Liver (tissue), 8 donors: ENCODE measurements at regions not wholly inside any gene's neighbourhood (a gene's known extent, or its start where the extent isn't known, plus 50 kb on each side); places are given as distances from the start of the nearest gene placed in this dataset.
"Not testable (repeated sequence)": the region's sequence is repeated elsewhere in the genome, so short reads cannot be mapped to it uniquely, and the experiment has no call there.

Experiments
- DNase-seq: peaks from one replicate; pipeline ENCODE4 v3.0.0-alpha.2; 2017; ENCODE audit warnings: low spot score
- H3K27ac ChIP-seq, 2 donors: one replicate each; pipeline ENCODE4 v1.7.0; 2013; ENCODE audit warnings: inconsistent platforms in 2 of 2, low read length in 2 of 2, control low read depth in 1 of 2, low read depth in 1 of 2, mild to moderate bottlenecking in 1 of 2
- H3K27me3 ChIP-seq, 4 donors: one replicate each; pipeline versions ENCODE4 v1.6.1 to v1.7.0; 2013; ENCODE audit warnings: low read length in 3 of 4, inconsistent platforms in 1 of 4, mild to moderate bottlenecking in 1 of 4, moderate library complexity in 1 of 4; ENCODE audit not compliant: control insufficient read depth in 4 of 4, insufficient read depth in 4 of 4
- H3K36me3 ChIP-seq, 4 donors: one replicate each; pipeline versions ENCODE4 v1.6.1 to v1.7.0; 2013; ENCODE audit warnings: low read length in 3 of 4, mild to moderate bottlenecking in 3 of 4, low read depth in 1 of 4, moderate library complexity in 1 of 4; ENCODE audit not compliant: control insufficient read depth in 4 of 4, insufficient read depth in 3 of 4
- H3K4me1 ChIP-seq, 4 donors: one replicate each; pipeline versions ENCODE4 v1.6.1 to v1.7.0; 2013; ENCODE audit warnings: low read length in 3 of 4, mild to moderate bottlenecking in 3 of 4, moderate library complexity in 1 of 4; ENCODE audit not compliant: control insufficient read depth in 4 of 4, insufficient read depth in 4 of 4
- H3K4me3 ChIP-seq, 3 donors: one replicate each; pipeline versions ENCODE4 v1.6.1 to v1.7.0; 2013; ENCODE audit warnings: low read length in 3 of 3, control low read depth in 1 of 3, low read depth in 1 of 3, mild to moderate bottlenecking in 1 of 3
- H3K9ac ChIP-seq, 2 donors: one replicate each; pipeline ENCODE4 v1.7.0; 2013; ENCODE audit warnings: low read length in 2 of 2, mild to moderate bottlenecking in 2 of 2, moderate library complexity in 2 of 2, control low read depth in 1 of 2, low read depth in 1 of 2
- H3K9me3 ChIP-seq, 4 donors: one replicate each; pipeline versions ENCODE4 v1.6.1 to v1.7.0; 2013; ENCODE audit warnings: low read length in 3 of 4; ENCODE audit not compliant: control insufficient read depth in 4 of 4
- ATF3 ChIP-seq: IDR thresholded peaks from 2 replicates; pipeline ENCODE4 v1.6.1; 2016; ENCODE audit warnings: antibody characterized with exemption
- FOXA2 ChIP-seq: IDR thresholded peaks from 2 replicates; pipeline ENCODE4 v1.6.1; 2016; ENCODE audit warnings: antibody characterized with exemption
- HNF4A ChIP-seq, 2 donors: conservative IDR thresholded peaks; 2 replicates each; pipeline ENCODE4 v1.6.1; 2016; ENCODE audit warnings: antibody characterized with exemption in 2 of 2, mild to moderate bottlenecking in 2 of 2
- JUND ChIP-seq, 2 donors: IDR thresholded peaks; 2 replicates each; pipeline ENCODE4 v1.6.1; 2016; ENCODE audit warnings: antibody characterized with exemption in 2 of 2
- RAD21 ChIP-seq, 2 donors: IDR thresholded peaks; 2 replicates each; pipeline ENCODE4 v1.6.1; 2016; ENCODE audit warnings: antibody characterized with exemption in 2 of 2, mild to moderate bottlenecking in 2 of 2
- RXRA ChIP-seq, 2 donors: IDR thresholded peaks; 2 replicates each; pipeline ENCODE4 v1.6.1; 2017 to 2018; ENCODE audit warnings: antibody characterized with exemption in 2 of 2, mild to moderate bottlenecking in 1 of 2
- SP1 ChIP-seq: IDR thresholded peaks from 2 replicates; pipeline ENCODE4 v1.6.1; 2018; ENCODE audit warnings: antibody characterized with exemption, mild to moderate bottlenecking
- TAF1 ChIP-seq: conservative IDR thresholded peaks from 2 replicates; pipeline ENCODE4 v1.6.1; 2016; ENCODE audit warnings: antibody characterized with exemption, mild to moderate bottlenecking
- YY1 ChIP-seq: IDR thresholded peaks from 2 replicates; pipeline ENCODE4 v1.6.1; 2016; ENCODE audit warnings: antibody characterized with exemption, mild to moderate bottlenecking
- WGBS: extraction: QIAGEN DNeasy Blood & Tissue Kit; methylation state at CpG from one replicate; pipeline ENCODE4 v1.1.7; 2013; 5-methylcytosine and 5-hydroxymethylcytosine counted together
- TF ChIP-seq, protein P1 (sequence below): IDR thresholded peaks from 2 replicates; pipeline ENCODE4 v1.6.1; 2016; ENCODE audit warnings: antibody characterized with exemption, mild to moderate bottlenecking
- TF ChIP-seq, protein P2 (sequence below): fragments of 150-350 bp; IDR thresholded peaks from 2 replicates; pipeline ENCODE4 v1.5.1; 2017; ENCODE audit warnings: improper control_type of control experiment, low read depth, low read length; ENCODE audit not compliant: missing input control
- TF ChIP-seq, protein P3 (sequence below): IDR thresholded peaks from 2 replicates; pipeline ENCODE4 v1.6.1; 2016; ENCODE audit warnings: antibody characterized with exemption
- donor health status: healthy.
- donor health status: healthy.
- donor health status: healthy.
- donor health status: healthy.
- donor health status: healthy.

DNA sequence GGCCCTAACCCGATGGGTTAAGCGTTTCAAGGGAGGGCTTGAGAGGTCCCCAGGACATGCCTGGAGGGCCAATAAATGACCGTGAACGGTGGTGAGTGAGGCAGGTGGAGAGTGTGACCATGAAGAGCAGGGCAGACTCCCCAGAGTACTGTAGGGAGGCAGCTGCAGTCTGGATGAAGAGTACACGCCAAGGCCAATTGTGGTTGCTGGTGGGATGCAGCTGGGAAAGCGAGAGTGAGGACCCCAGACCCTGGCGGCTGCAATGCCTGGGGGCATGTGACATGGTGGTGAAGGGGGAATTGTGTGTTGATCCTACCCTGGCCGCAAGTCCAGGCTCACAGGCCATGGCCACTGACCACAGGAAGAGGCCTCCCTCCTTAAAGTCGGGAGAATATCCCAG, 62.9 kb downstream of the TMEM235 start:
- no peaks in the 10 kb centered on the region for H3K27me3 ChIP-seq
- no peak overlapping the region for H3K9ac ChIP-seq
- TF ChIP-seq RXRA (IDR thresholded peaks at IDR 0.05): no peak
- TF ChIP-seq HNF4A (conservative IDR thresholded peaks at IDR 0.05): no peak
- TF ChIP-seq, protein P1, sequence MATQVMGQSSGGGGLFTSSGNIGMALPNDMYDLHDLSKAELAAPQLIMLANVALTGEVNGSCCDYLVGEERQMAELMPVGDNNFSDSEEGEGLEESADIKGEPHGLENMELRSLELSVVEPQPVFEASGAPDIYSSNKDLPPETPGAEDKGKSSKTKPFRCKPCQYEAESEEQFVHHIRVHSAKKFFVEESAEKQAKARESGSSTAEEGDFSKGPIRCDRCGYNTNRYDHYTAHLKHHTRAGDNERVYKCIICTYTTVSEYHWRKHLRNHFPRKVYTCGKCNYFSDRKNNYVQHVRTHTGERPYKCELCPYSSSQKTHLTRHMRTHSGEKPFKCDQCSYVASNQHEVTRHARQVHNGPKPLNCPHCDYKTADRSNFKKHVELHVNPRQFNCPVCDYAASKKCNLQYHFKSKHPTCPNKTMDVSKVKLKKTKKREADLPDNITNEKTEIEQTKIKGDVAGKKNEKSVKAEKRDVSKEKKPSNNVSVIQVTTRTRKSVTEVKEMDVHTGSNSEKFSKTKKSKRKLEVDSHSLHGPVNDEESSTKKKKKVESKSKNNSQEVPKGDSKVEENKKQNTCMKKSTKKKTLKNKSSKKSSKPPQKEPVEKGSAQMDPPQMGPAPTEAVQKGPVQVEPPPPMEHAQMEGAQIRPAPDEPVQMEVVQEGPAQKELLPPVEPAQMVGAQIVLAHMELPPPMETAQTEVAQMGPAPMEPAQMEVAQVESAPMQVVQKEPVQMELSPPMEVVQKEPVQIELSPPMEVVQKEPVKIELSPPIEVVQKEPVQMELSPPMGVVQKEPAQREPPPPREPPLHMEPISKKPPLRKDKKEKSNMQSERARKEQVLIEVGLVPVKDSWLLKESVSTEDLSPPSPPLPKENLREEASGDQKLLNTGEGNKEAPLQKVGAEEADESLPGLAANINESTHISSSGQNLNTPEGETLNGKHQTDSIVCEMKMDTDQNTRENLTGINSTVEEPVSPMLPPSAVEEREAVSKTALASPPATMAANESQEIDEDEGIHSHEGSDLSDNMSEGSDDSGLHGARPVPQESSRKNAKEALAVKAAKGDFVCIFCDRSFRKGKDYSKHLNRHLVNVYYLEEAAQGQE: no peak
- TF ChIP-seq, protein P2, sequence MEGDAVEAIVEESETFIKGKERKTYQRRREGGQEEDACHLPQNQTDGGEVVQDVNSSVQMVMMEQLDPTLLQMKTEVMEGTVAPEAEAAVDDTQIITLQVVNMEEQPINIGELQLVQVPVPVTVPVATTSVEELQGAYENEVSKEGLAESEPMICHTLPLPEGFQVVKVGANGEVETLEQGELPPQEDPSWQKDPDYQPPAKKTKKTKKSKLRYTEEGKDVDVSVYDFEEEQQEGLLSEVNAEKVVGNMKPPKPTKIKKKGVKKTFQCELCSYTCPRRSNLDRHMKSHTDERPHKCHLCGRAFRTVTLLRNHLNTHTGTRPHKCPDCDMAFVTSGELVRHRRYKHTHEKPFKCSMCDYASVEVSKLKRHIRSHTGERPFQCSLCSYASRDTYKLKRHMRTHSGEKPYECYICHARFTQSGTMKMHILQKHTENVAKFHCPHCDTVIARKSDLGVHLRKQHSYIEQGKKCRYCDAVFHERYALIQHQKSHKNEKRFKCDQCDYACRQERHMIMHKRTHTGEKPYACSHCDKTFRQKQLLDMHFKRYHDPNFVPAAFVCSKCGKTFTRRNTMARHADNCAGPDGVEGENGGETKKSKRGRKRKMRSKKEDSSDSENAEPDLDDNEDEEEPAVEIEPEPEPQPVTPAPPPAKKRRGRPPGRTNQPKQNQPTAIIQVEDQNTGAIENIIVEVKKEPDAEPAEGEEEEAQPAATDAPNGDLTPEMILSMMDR: no peak

GRCh38 chr17:78293151-78293550, 61.7 kb downstream of the TMEM235 start:
- DNase-seq, H3K36me3 ChIP-seq, H3K27me3 ChIP-seq, H3K9me3 ChIP-seq, H3K27ac ChIP-seq, H3K9ac ChIP-seq, H3K4me3 ChIP-seq: not testable (repeated sequence)
- H3K4me1 ChIP-seq: peaks cover 9 to 40% (median 28%) of the 10 kb centered on the region in 4 donors
- 78% methylated on average over 6 of the region's 6 CpGs for WGBS

More for the DNA sequence above, 62.9 kb downstream of the TMEM235 start:
- no peaks in the 10 kb centered on the region for H3K36me3 ChIP-seq
- WGBS: 85% methylated on average over 9 of the region's 9 CpGs
- H3K4me1 ChIP-seq: peaks cover 9 to 37% (median 28%) of the 10 kb centered on the region in 4 donors
- H3K27ac ChIP-seq: no peak overlapping the region
- H3K9me3 ChIP-seq: no peaks in the 10 kb centered on the region
- no peak overlapping the region for H3K4me3 ChIP-seq
- DNase-seq: no peak

DNA sequence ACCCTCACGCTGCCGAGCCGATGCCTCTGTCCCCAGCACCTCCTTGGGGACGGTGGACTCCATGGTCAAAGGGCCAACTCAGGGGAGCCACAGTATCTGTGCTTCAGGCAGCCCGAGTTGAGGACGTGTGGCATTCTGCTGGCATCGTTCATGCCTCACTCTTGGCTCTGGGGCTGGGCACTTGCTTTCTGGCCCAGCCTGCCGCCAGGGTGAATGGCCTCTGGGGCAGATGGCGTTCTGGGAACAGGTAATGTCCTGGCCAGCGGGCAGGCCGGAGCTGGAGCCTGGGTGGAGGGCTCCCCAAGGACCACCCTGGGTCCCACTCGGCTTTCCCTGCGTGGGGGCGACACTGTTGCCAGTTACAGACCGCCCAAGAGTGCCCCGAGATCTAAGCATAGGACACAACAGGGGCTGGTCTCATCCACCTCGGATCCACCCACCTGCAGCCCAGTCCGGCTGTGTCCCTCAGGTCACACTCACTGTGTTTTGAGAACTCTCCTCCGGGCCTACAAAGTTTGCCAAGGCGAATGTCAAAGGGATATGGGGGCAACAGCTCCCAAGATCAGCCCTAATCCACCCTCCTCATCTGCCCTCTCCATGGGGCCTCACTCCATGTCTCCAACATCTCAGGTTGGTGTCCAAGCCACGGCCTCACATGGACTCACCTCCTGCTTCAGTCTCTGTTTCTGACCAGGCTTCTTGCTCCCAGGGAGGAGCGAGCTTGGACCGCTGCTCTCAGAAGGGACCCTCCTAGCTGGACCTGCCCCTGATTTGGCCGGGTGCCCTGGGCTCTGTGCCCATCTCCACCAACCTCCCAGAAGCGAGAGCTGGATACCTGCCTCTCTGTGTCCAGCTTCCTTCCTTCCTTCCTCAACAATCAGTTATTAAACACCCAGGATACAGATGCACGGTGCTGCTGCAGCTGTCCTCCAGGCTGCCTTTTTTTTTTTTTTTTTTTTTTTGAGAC, 60.8 kb downstream of the TMEM235 start:
- TF ChIP-seq, protein P1: peak; percentile 59
- TF ChIP-seq TAF1 (no peak), SP1 (peak; percentile 91), HNF4A (conservative IDR thresholded peaks at IDR 0.05) (peak; percentile 55 to 68), YY1 (peak; percentile 80), RXRA (IDR thresholded peaks at IDR 0.05) (peak; percentile 100), ATF3 (no peak), FOXA2 (peak; percentile 54), JUND (IDR thresholded peaks at IDR 0.05) (peak in 1 of 2 donors; percentile 65), RAD21 (IDR thresholded peaks at IDR 0.05) (peak; percentile 40 to 64)
- TF ChIP-seq, protein P2: no peak
- TF ChIP-seq, protein P3, sequence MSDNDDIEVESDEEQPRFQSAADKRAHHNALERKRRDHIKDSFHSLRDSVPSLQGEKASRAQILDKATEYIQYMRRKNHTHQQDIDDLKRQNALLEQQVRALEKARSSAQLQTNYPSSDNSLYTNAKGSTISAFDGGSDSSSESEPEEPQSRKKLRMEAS: peak; percentile 85
- peak overlapping the region; percentile 57 to 72 for H3K27ac ChIP-seq
- WGBS: 38% methylated on average over 26 of the region's 26 CpGs
- no peaks in the 10 kb centered on the region for H3K36me3 ChIP-seq
- peak overlapping the region in 1 of 2 donors; percentile 28 for H3K9ac ChIP-seq
- H3K4me3 ChIP-seq: peak overlapping the region in 2 of 3 donors; percentile 47 to 55
- no peaks in the 10 kb centered on the region for H3K27me3 ChIP-seq
- DNase-seq: no peak
- H3K4me1 ChIP-seq: peaks cover 9 to 40% (median 28%) of the 10 kb centered on the region in 4 donors
- no peaks in the 10 kb centered on the region for H3K9me3 ChIP-seq
